ENCODE measurements at regions not wholly inside any gene's neighbourhood (a gene's known extent, or its start where the extent isn't known, plus 50 kb on each side); places are given as distances from the start of the nearest gene placed in this dataset.

DNA sequence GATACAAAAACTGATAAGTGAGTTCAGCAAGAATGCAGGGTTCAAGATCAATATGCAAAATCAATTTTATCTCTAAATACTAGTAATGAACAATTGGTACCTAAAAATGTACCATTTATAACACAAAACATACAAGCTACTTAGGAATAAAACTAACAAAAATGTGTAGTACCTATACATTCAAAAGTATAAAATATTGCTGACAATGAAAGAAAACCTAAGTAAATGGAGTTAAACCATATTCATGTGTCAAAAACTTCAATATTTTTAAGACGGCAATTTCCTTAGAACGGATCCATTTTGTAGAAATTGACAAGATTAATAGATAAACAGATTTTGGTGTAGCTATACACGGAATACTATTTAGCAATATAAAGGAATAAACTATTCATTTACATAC is 343.1 kb upstream of the CCDC54 start:
- TF ChIP-seq, protein P1, sequence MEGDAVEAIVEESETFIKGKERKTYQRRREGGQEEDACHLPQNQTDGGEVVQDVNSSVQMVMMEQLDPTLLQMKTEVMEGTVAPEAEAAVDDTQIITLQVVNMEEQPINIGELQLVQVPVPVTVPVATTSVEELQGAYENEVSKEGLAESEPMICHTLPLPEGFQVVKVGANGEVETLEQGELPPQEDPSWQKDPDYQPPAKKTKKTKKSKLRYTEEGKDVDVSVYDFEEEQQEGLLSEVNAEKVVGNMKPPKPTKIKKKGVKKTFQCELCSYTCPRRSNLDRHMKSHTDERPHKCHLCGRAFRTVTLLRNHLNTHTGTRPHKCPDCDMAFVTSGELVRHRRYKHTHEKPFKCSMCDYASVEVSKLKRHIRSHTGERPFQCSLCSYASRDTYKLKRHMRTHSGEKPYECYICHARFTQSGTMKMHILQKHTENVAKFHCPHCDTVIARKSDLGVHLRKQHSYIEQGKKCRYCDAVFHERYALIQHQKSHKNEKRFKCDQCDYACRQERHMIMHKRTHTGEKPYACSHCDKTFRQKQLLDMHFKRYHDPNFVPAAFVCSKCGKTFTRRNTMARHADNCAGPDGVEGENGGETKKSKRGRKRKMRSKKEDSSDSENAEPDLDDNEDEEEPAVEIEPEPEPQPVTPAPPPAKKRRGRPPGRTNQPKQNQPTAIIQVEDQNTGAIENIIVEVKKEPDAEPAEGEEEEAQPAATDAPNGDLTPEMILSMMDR (IDR thresholded peaks at IDR 0.05; ENCODE audit: low read depth, low read length), result no peak
- TF ChIP-seq EZH2phosphoT487 (IDR thresholded peaks at IDR 0.05; ENCODE audit: low read depth), result no peak
